C4-2B (cell line): ENCODE measurements at regions not wholly inside any gene's neighbourhood (a gene's known extent, or its start where the extent isn't known, plus 50 kb on each side); places are given as distances from the start of the nearest gene placed in this dataset.

Experiments used
- ZFX ChIP-seq: fragments of 450-650 bp; IDR thresholded peaks from 2 replicates; pipeline ENCODE4 v1.6.1; 2017
- TF ChIP-seq, protein P1 (sequence below): fragments of 450-650 bp; conservative IDR thresholded peaks from 2 replicates; pipeline ENCODE4 v1.5.1; 2017; ENCODE audit warnings: mild to moderate bottlenecking

GRCh38 chr5:28927559-28928326 lies 1889.4 kb upstream of the CDH9 start:
- TF ChIP-seq, protein P1, sequence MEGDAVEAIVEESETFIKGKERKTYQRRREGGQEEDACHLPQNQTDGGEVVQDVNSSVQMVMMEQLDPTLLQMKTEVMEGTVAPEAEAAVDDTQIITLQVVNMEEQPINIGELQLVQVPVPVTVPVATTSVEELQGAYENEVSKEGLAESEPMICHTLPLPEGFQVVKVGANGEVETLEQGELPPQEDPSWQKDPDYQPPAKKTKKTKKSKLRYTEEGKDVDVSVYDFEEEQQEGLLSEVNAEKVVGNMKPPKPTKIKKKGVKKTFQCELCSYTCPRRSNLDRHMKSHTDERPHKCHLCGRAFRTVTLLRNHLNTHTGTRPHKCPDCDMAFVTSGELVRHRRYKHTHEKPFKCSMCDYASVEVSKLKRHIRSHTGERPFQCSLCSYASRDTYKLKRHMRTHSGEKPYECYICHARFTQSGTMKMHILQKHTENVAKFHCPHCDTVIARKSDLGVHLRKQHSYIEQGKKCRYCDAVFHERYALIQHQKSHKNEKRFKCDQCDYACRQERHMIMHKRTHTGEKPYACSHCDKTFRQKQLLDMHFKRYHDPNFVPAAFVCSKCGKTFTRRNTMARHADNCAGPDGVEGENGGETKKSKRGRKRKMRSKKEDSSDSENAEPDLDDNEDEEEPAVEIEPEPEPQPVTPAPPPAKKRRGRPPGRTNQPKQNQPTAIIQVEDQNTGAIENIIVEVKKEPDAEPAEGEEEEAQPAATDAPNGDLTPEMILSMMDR, result no peak
- no peak for TF ChIP-seq ZFX
